Osteoblast (primary cell): ENCODE measurements at regions not wholly inside any gene's neighbourhood (a gene's known extent, or its start where the extent isn't known, plus 50 kb on each side); places are given as distances from the start of the nearest gene placed in this dataset.

Experiments used
- DNase-seq: peaks from one replicate; pipeline ENCODE4 v3.0.0; 2011; ENCODE audit warnings: low spot score, mixed read lengths; ENCODE audit not compliant: insufficient read length; ENCODE audit errors: missing footprints
- H2AFZ ChIP-seq: 2 replicates; pipeline ENCODE4 v1.6.0; 2011; ENCODE audit warnings: mild to moderate bottlenecking, low read length
- H3K27ac ChIP-seq: 2 replicates; pipeline ENCODE4 v1.5.1; 2011; ENCODE audit warnings: mild to moderate bottlenecking, low read depth, low read length, moderate library complexity
- H3K27me3 ChIP-seq: 2 replicates; pipeline ENCODE4 v1.6.0; 2012; ENCODE audit warnings: mild to moderate bottlenecking, control low read depth, inconsistent platforms, low read length, moderate library complexity; ENCODE audit not compliant: insufficient read depth
- H3K36me3 ChIP-seq: 2 replicates; pipeline ENCODE4 v1.5.1; 2011; ENCODE audit warnings: mild to moderate bottlenecking, low read length, control low read depth, moderate library complexity; ENCODE audit not compliant: insufficient read depth
- H3K4me1 ChIP-seq: 2 replicates; pipeline ENCODE4 v1.5.1; 2011; ENCODE audit warnings: mild to moderate bottlenecking, low read length, control low read depth, moderate library complexity; ENCODE audit not compliant: insufficient read depth
- H3K4me2 ChIP-seq: 2 replicates; pipeline ENCODE4 v1.6.0; 2011; ENCODE audit warnings: mild to moderate bottlenecking, low read length; ENCODE audit not compliant: insufficient read depth
- H3K4me3 ChIP-seq: fragments of 200-600 bp; sonication (generic); 3 replicates; pipeline ENCODE4 v1.5.1; 2012; ENCODE audit warnings: mild to moderate bottlenecking, low read length, inconsistent platforms; ENCODE audit not compliant: insufficient read depth
- H3K79me2 ChIP-seq: 2 replicates; pipeline ENCODE4 v1.6.0; 2012; ENCODE audit warnings: mild to moderate bottlenecking, low read length, control low read depth, inconsistent platforms; ENCODE audit not compliant: insufficient read depth
- H3K9me3 ChIP-seq: 2 replicates; pipeline ENCODE4 v1.5.1; 2011; ENCODE audit warnings: low read depth, low read length, control low read depth
- H4K20me1 ChIP-seq: 2 replicates; pipeline ENCODE4 v1.6.0; 2012; ENCODE audit warnings: mild to moderate bottlenecking, low read length, control low read depth; ENCODE audit not compliant: insufficient read depth
- TF ChIP-seq, protein P1 (sequence below): IDR thresholded peaks from 2 replicates; pipeline ENCODE4 v1.5.1; 2011; ENCODE audit warnings: mild to moderate bottlenecking, low read depth, low read length, moderate library complexity; ENCODE audit errors: extremely low read depth

GRCh38 chr14:30345511-30345910 lies 213.4 kb upstream of the G2E3 start:
- DNase-seq = no peak
- Histone ChIP-seq H3K79me2 (no peaks in the 10 kb centered on the region), H3K36me3 (no peaks in the 10 kb centered on the region), H3K9me3 (no peaks in the 10 kb centered on the region), H3K4me2 (no peak overlapping the region), H3K27me3 (peaks cover 3% of the 10 kb centered on the region), H2AFZ (no peak overlapping the region), H4K20me1 (no peaks in the 10 kb centered on the region), H3K4me3 (no peak overlapping the region), H3K27ac (no peak overlapping the region), H3K4me1 (no peaks in the 10 kb centered on the region)
- TF ChIP-seq, protein P1, sequence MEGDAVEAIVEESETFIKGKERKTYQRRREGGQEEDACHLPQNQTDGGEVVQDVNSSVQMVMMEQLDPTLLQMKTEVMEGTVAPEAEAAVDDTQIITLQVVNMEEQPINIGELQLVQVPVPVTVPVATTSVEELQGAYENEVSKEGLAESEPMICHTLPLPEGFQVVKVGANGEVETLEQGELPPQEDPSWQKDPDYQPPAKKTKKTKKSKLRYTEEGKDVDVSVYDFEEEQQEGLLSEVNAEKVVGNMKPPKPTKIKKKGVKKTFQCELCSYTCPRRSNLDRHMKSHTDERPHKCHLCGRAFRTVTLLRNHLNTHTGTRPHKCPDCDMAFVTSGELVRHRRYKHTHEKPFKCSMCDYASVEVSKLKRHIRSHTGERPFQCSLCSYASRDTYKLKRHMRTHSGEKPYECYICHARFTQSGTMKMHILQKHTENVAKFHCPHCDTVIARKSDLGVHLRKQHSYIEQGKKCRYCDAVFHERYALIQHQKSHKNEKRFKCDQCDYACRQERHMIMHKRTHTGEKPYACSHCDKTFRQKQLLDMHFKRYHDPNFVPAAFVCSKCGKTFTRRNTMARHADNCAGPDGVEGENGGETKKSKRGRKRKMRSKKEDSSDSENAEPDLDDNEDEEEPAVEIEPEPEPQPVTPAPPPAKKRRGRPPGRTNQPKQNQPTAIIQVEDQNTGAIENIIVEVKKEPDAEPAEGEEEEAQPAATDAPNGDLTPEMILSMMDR = no peak

GRCh38 chr14:30348445-30348844 lies 210.5 kb upstream of the G2E3 start:
- no peak for DNase-seq
- no peaks in the 10 kb centered on the region for H3K4me1 ChIP-seq
- no peak overlapping the region for H3K4me3 ChIP-seq
- TF ChIP-seq, protein P1 = no peak
- no peaks in the 10 kb centered on the region for H3K9me3 ChIP-seq
- H3K4me2 ChIP-seq = no peak overlapping the region
- no peaks in the 10 kb centered on the region for H4K20me1 ChIP-seq
- no peak overlapping the region for H3K27ac ChIP-seq
- no peak overlapping the region for H2AFZ ChIP-seq
- H3K36me3 ChIP-seq = no peaks in the 10 kb centered on the region
- peaks cover 4% of the 10 kb centered on the region for H3K27me3 ChIP-seq
- H3K79me2 ChIP-seq = no peaks in the 10 kb centered on the region

DNA sequence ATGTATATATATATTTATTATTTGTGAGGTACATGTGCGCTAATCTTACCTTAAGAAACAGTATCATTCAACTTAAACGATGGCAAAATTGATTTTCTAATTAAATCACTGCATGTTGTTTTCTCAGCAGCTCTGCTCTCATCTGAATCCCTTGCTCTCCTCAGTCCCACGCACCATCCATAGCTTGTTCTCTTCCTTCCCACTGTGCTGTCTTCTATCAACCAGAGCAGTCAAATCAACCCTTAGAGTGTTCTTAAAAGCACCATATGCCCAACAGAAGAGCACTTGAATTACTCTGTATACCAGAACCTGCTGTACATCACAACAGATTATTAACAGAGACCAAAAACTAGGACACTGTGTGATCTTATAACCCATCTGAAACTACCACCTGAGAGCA lies 209.4 kb upstream of the G2E3 start:
- Histone ChIP-seq H4K20me1 (no peaks in the 10 kb centered on the region), H3K9me3 (no peaks in the 10 kb centered on the region), H3K4me1 (no peaks in the 10 kb centered on the region), H3K79me2 (no peaks in the 10 kb centered on the region), H3K4me2 (no peak overlapping the region), H3K27me3 (peaks cover 4% of the 10 kb centered on the region), H3K36me3 (no peaks in the 10 kb centered on the region), H2AFZ (no peak overlapping the region), H3K4me3 (no peak overlapping the region), H3K27ac (no peak overlapping the region)
- TF ChIP-seq, protein P1 = no peak
- DNase-seq = no peak

DNA sequence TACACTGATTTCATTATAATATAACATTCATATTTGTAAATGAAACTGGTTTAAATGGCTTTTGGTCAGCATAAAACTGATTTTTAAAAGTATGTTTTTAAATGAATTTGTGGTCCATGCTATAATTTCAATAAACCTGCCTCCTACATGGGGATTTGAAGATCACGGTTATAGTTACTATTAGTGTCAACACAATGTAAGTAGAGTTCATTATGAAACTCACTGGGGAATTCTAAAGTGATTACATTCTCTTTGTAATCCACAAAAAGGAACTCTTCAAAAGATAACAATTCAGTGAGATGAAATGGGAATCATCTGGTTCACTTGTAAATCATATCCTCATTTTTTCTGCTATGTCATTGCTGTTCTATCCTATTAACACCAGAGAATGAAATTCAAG lies 204.5 kb upstream of the G2E3 start:
- DNase-seq = no peak
- Histone ChIP-seq H4K20me1 (no peaks in the 10 kb centered on the region), H3K27me3 (peaks cover 6% of the 10 kb centered on the region), H3K27ac (no peak overlapping the region), H3K4me2 (no peak overlapping the region), H3K79me2 (no peaks in the 10 kb centered on the region), H3K4me1 (no peaks in the 10 kb centered on the region), H2AFZ (no peak overlapping the region), H3K9me3 (no peaks in the 10 kb centered on the region), H3K4me3 (no peak overlapping the region), H3K36me3 (no peaks in the 10 kb centered on the region)
- TF ChIP-seq, protein P1 = no peak
